Heart left ventricle (tissue), 13 donors: ENCODE measurements at regions not wholly inside any gene's neighbourhood (a gene's known extent, or its start where the extent isn't known, plus 50 kb on each side); places are given as distances from the start of the nearest gene placed in this dataset.

Source experiments
- POLR2A ChIP-seq, 2 donors: fragments of 450-650 bp; IDR thresholded peaks; one replicate each; pipeline ENCODE4 v1.6.1; 2017; ENCODE audit warnings: antibody characterized with exemption in 2 of 2, mild to moderate bottlenecking in 2 of 2, moderate library complexity in 2 of 2
- TF ChIP-seq, protein P1 (sequence below), 12 donors: fragments of 200-600 bp; sonication (generic) in 4 of 12; IDR thresholded peaks; one replicate each; pipeline versions ENCODE4 v1.5.0 to v1.8.0; 2018 to 2022; ENCODE audit warnings: antibody characterized with exemption in 12 of 12, mild to moderate bottlenecking in 5 of 12
- donor health status: ischemic (EF 13 %, LVEDD 7.1; RV severe dilation, severe dysfunction).
- donor health status: DM: no; HTN: yes; CAD: no.
- donor health status: DM: no; HTN: no; CAD: no.
- donor health status: ischemic (EF 25% LVEDD 6.9; RV normal size, moderate dysfunction).
- donor health status: ischemic (EF 25% LVEDD 5.7; RV mildly dilated, moderate dysfunction).
- donor health status: ischemic (EF 35%, LVEDD 5.7; RV mildly dilated, moderate dysfunction).
- donor health status: nonischemic (EF 11% LVEDD 7.7; RV severe dilation, severe dysfunction).
- donor health status: DM: yes; HTN: yes; CAD: no.
- donor health status: PGD.
- donor health status: ischemic (EF 29% LVEDD 5.4; RV normal size, mild dysfunction).
- donor health status: nonischemic (EF 23%, LVEDD 6.1; RV moderate dilation, normal function).

DNA sequence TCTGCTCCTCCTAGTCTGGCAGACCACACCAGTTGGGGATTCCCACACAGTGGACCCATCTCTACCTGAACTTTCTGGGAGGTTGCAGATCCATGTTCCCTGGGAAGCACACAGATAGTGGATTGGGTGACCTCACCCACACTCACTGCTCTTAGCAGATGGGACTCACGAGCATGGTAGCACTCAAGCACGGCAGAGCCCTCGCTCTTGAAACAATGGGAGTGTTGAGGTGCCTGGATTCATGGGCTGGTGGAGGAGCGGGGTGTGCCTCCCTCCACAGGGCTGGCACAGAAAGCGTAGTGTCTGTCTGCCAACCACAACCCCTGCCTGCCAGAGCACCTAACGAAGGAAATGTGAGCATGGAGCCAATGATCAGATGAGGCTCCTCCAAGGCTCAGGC, 568.0 kb downstream of the POM121L12 start:
- TF ChIP-seq POLR2A (IDR thresholded peaks at IDR 0.05), result no peak
- TF ChIP-seq, protein P1, sequence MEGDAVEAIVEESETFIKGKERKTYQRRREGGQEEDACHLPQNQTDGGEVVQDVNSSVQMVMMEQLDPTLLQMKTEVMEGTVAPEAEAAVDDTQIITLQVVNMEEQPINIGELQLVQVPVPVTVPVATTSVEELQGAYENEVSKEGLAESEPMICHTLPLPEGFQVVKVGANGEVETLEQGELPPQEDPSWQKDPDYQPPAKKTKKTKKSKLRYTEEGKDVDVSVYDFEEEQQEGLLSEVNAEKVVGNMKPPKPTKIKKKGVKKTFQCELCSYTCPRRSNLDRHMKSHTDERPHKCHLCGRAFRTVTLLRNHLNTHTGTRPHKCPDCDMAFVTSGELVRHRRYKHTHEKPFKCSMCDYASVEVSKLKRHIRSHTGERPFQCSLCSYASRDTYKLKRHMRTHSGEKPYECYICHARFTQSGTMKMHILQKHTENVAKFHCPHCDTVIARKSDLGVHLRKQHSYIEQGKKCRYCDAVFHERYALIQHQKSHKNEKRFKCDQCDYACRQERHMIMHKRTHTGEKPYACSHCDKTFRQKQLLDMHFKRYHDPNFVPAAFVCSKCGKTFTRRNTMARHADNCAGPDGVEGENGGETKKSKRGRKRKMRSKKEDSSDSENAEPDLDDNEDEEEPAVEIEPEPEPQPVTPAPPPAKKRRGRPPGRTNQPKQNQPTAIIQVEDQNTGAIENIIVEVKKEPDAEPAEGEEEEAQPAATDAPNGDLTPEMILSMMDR (IDR thresholded peaks at IDR 0.05), result no peak
